PFSK-1 (cell line): ENCODE measurements at regions not wholly inside any gene's neighbourhood (a gene's known extent, or its start where the extent isn't known, plus 50 kb on each side); places are given as distances from the start of the nearest gene placed in this dataset.

ENCODE experiments used
- FOXP2 ChIP-seq: optimal IDR thresholded peaks from 2 replicates; pipeline ENCODE3; 2011; ENCODE audit warnings: borderline replicate concordance, control low read depth, inconsistent platforms; ENCODE audit not compliant: insufficient read depth; ENCODE audit errors: extremely low read length, extremely low read depth
- POLR2AphosphoS5 ChIP-seq: IDR thresholded peaks from 2 replicates; pipeline ENCODE4 v1.6.1; 2012; ENCODE audit warnings: low read depth, mild to moderate bottlenecking, control low read depth, low read length, moderate library complexity
- REST ChIP-seq, 2 experiments: IDR thresholded peaks; 2 replicates each; pipeline versions ENCODE4 v1.6.1 to v1.8.0; 2011 to 2012; ENCODE audit warnings: low read depth in 2 of 2, low read length in 2 of 2, control low read depth in 1 of 2, inconsistent platforms in 1 of 2, mild to moderate bottlenecking in 1 of 2, moderate library complexity in 1 of 2; ENCODE audit not compliant: insufficient read depth in 1 of 2
- SIN3A ChIP-seq: IDR thresholded peaks from 2 replicates; pipeline ENCODE4 v1.6.1; 2012; ENCODE audit warnings: mild to moderate bottlenecking, low read length, moderate library complexity, borderline replicate concordance; ENCODE audit not compliant: insufficient read depth
- TAF1 ChIP-seq: IDR thresholded peaks from 2 replicates; pipeline ENCODE4 v1.6.1; 2012; ENCODE audit warnings: low read length, control low read depth, borderline replicate concordance; ENCODE audit not compliant: insufficient read depth

GRCh38 chr16:86368261-86368660 is 142.1 kb upstream of the FOXF1 start:
- TF ChIP-seq SIN3A (no peak), POLR2AphosphoS5 (no peak)

DNA sequence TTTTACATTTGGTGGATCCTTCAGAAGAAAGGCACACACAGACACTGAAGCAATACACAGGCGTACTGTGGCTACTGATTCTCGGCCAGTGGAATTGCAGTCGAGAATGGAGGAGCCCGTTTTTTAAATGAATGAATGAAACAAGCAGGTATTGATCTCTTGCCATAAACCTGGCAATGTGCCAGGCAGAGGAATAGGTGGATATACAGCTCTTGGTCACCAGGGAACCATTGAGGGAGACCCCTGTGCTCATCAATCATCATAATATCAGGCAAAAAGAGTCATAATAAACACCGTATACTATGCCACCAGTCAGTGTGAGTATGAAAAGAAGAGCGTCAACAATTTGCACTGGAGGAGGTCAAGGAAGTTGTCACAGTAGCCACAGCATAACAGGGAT is 140.3 kb upstream of the FOXF1 start:
- no peak for TF ChIP-seq FOXP2

DNA sequence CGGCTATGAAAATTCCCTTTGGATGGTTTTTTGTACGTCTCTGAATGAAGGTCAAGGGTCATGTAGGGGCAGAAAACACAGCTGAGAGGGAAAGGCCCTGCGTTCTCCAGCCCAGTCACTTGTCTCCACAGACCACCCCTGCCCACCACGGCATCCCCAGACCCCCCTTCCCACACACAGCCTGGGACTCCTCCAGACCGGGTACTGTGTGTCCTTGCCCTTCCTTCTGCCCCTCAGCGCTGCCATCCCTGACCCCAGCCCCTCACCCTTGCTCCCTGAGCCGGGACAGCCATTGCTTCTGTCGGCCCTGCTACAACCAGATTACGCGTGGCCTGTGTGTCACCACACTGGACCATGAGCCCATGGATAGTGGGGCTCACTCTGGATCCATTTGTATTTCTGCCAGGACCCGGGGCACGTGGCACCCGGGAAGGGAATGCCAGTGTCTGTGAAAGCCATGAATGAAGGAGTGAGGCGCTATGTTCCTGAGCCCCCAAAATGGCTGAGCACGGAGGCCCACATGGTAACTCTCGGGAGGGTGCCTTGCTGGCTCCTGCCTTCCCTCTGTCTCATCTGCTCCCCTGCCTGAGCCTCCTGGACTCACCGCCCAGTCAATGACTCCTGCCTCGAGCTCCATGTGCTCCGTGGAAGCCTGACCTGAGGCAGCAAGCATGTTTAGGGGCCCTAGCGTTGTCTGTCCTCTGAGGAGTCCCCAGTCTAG is 139.1 kb upstream of the FOXF1 start:
- TF ChIP-seq POLR2AphosphoS5 (no peak), TAF1 (no peak), REST (IDR thresholded peaks at IDR 0.05; ENCODE audit: insufficient read depth in 1 of 2, low read depth in 2 of 2, low read length in 2 of 2) (no peak), FOXP2 (no peak), SIN3A (no peak)

DNA sequence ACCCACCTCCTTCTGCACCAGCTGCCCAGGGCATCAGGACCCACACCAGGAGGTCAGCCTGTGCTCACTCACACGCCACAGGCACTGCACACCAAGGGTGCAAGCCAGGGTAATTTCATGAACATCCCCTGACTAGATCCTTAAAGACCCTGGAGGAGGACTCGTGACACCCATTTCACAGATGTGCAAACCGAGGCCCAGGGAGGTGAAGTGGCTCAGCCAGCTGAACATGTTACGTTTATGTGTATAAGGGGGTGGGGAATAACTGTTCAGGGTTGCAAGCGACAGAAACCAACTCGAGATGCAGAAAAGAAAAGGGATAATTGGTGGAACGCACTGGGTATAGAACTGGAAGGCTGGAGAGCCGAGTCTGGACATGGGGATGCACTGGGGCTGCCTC is 138.1 kb upstream of the FOXF1 start:
- TF ChIP-seq TAF1 (no peak), FOXP2 (no peak)

DNA sequence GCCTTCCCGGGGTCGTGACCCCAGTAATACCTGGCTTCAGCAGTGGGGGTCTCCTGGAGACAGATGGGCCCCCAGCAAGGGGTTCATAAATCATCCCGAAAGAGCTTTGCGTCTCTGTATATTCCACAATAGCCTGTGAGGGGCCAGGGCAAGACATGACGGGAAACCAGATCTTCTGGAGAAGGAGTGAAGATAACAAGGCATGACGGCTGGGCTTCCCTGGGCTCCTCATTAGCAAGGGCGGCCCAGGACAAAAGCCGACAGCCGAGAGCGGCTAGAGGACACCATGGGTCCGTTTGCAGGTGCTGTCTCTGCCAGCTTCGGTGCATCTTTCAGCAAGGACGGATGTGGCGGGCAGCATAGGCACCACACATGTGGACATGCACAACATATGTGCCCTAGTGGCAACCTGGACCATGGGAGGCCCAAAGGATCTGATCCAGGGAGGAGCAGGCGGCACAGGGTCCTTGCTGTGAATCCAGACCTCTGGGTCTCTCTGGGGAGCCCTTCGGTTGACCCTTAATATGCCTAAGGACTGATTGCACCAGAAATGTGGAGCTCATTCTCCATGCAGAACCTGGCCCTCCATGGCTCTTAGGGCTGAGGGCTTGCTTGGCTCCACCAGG is 136.9 kb upstream of the FOXF1 start:
- TF ChIP-seq REST (IDR thresholded peaks at IDR 0.05; ENCODE audit: insufficient read depth in 1 of 2, low read depth in 2 of 2, low read length in 2 of 2) = no peak

- TF ChIP-seq FOXP2 = no peak
These were observed 135.7 kb upstream of the FOXF1 start for GRCh38 chr16:86374603-86375130.

GRCh38 chr16:86375364-86375763 is 135.0 kb upstream of the FOXF1 start:
- TF ChIP-seq SIN3A (no peak), REST (IDR thresholded peaks at IDR 0.05; ENCODE audit: insufficient read depth in 1 of 2, low read depth in 2 of 2, low read length in 2 of 2) (no peak), FOXP2 (no peak), POLR2AphosphoS5 (no peak), TAF1 (no peak)
